HG03354 (cell line): ENCODE measurements at regions not wholly inside any gene's neighbourhood (a gene's known extent, or its start where the extent isn't known, plus 50 kb on each side); places are given as distances from the start of the nearest gene placed in this dataset.

ENCODE experiments used
- ATAC-seq: cut with Tn5 transposase; IDR thresholded peaks from one replicate; pipeline ENCODE4 v1.9.1; 2021; ENCODE audit warnings: mild to moderate bottlenecking; ENCODE audit not compliant: unreplicated experiment, poor library complexity, severe bottlenecking

DNA sequence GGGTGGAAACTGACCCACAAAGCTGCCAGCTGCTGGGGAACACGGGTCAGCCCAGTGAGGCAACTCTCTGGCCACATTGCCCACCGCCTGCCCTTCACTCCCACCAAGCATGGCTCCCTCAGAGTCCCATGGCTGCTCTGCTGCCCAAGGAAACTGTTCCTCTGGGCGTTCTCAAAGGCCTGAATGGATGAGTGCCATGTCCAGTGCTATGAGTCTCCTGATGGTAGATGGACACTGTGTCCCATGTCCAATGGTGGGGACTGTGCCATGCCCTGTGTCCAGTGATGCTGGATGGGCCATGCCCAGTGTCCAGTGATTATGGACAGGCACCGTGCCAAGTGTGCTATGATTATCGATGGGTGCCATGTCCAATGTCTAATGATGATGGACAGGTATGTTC lies 88.8 kb downstream of the ANKRD10 start:
- no peak for ATAC-seq

DNA sequence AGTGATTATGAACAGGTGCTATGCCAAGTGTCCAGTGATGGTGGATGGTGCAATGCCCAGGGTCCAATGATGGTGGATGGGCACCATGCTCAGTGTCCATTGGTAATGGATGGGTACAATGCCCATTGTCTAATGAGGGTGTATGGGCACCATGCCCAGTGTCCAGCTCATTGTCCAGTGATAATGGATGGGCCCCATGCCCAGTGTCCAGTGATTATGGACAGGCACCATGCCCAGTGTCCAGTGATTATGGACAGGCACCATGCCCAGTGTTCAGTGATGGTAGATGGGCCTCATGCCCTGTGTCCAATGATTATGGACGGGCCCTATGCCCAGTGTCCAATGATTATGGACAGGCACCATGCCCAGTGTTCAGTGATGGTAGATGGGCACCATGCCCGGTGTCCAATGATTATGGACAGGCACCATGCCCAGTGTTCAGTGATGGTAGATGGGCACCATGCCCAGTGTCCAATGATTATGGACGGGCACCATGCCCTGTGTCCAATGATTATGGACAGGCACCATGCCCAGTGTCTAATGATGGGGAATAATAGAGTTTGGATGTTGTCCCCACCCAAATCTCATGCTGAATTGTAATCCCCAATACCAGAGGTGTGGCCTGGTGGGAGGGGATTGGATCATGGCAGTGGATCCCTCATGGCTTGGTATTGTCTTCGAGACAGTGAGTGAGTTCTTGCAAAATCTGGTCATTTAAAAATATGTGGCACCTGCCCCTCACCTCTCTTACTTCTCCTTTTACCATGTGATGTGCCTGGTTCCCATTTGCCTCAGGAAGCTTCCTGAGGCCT lies 87.8 kb downstream of the ANKRD10 start:
- no peak for ATAC-seq
